ENCODE measurements at regions not wholly inside any gene's neighbourhood (a gene's known extent, or its start where the extent isn't known, plus 50 kb on each side); places are given as distances from the start of the nearest gene placed in this dataset.

DNA sequence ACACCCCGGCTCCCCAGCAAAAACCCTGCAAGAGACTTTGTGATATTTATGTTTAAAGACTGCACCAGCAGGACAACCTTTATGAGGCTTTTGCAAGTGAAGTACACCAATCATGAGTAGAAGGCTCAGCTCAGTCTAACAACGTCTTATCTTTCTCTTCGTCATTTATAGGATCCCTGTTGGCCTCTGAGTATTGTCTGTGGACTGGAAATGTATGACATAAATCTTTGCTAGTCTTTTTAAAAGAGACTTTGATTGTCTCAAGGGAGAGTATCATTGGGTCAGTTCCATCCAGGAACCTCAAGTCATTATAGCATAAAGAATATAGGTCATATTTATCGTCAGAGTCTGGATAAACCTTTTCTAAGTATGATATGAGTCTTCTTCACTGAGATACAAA is 505.0 kb upstream of the SOX9 start:
- TF ChIP-seq, protein P1, sequence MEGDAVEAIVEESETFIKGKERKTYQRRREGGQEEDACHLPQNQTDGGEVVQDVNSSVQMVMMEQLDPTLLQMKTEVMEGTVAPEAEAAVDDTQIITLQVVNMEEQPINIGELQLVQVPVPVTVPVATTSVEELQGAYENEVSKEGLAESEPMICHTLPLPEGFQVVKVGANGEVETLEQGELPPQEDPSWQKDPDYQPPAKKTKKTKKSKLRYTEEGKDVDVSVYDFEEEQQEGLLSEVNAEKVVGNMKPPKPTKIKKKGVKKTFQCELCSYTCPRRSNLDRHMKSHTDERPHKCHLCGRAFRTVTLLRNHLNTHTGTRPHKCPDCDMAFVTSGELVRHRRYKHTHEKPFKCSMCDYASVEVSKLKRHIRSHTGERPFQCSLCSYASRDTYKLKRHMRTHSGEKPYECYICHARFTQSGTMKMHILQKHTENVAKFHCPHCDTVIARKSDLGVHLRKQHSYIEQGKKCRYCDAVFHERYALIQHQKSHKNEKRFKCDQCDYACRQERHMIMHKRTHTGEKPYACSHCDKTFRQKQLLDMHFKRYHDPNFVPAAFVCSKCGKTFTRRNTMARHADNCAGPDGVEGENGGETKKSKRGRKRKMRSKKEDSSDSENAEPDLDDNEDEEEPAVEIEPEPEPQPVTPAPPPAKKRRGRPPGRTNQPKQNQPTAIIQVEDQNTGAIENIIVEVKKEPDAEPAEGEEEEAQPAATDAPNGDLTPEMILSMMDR (IDR thresholded peaks at IDR 0.05), result no peak
- no peak for TF ChIP-seq POLR2A (IDR thresholded peaks at IDR 0.05)

Data from ovary (tissue), 3 donors.